PC-9 (cell line): ENCODE measurements at regions not wholly inside any gene's neighbourhood (a gene's known extent, or its start where the extent isn't known, plus 50 kb on each side); places are given as distances from the start of the nearest gene placed in this dataset.

Source experiments
- CTCF ChIP-seq: fragments of 200-600 bp; sonication (generic); conservative IDR thresholded peaks from 2 replicates; pipeline ENCODE4 v1.6.1; 2017; ENCODE audit warnings: mixed run types, antibody characterized with exemption, mild to moderate bottlenecking, moderate library complexity
- EZH2 ChIP-seq: fragments of 200-600 bp; sonication (generic); IDR thresholded peaks from 2 replicates; pipeline ENCODE4 v1.8.0; 2017; ENCODE audit warnings: antibody characterized with exemption, low read depth

DNA sequence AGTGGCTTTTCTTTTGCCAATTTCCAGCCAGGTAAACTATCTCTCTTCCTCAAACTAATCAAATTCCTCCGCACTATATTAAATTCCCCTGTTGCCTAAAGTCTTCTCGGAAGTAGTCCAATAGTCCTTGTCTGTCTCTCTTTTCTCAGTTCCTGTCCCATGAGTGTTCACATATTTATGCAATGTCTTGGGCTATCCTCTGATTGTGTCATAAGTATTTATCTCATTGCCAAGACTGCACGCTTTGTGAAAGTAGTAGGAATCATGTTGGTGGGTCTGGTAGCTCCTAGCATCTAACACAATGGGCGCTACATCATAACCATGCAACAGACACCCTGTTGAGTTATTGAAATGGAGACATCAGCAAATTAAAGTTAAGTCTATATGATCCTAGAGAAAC, 59.9 kb upstream of the POU3F3 start:
- TF ChIP-seq CTCF (no peak), EZH2 (no peak)
